ENCODE measurements at regions not wholly inside any gene's neighbourhood (a gene's known extent, or its start where the extent isn't known, plus 50 kb on each side); places are given as distances from the start of the nearest gene placed in this dataset.
"Not testable (repeated sequence)": the region's sequence is repeated elsewhere in the genome, so short reads cannot be mapped to it uniquely, and the experiment has no call there.

GRCh38 chr6:140493470-140493869 lies 1119.0 kb upstream of the CITED2 start:
- not testable (repeated sequence) for H3K4me1 ChIP-seq (ENCODE audit: control insufficient read depth, insufficient read depth, low read length, poor library complexity, severe bottlenecking); H3K4me3 ChIP-seq (ENCODE audit: insufficient read depth, low read depth, low read length, poor library complexity, severe bottlenecking); H3K27me3 ChIP-seq (replicated peaks; ENCODE audit: control insufficient read depth, insufficient read depth, low read length, poor library complexity, severe bottlenecking); DNase-seq; H3K27ac ChIP-seq (ENCODE audit: insufficient read depth, low read length, poor library complexity, severe bottlenecking); H3K9me3 ChIP-seq (ENCODE audit: control insufficient read depth, low read length); H3K36me3 ChIP-seq (ENCODE audit: control insufficient read depth, insufficient read depth, low read length)

- Histone ChIP-seq H3K4me1 (ENCODE audit: control insufficient read depth, insufficient read depth, low read length, poor library complexity, severe bottlenecking) (no peaks in the 10 kb centered on the region), H3K27ac (ENCODE audit: insufficient read depth, low read length, poor library complexity, severe bottlenecking) (no peak overlapping the region), H3K9me3 (ENCODE audit: control insufficient read depth, low read length) (no peaks in the 10 kb centered on the region), H3K4me3 (ENCODE audit: insufficient read depth, low read depth, low read length, poor library complexity, severe bottlenecking) (no peak overlapping the region), H3K27me3 (replicated peaks; ENCODE audit: control insufficient read depth, insufficient read depth, low read length, poor library complexity, severe bottlenecking) (no peaks in the 10 kb centered on the region), H3K36me3 (ENCODE audit: control insufficient read depth, insufficient read depth, low read length) (no peaks in the 10 kb centered on the region)
- DNase-seq: no peak
Measured at GRCh38 chr6:140490081-140490480, 1115.6 kb upstream of the CITED2 start.

- no peaks in the 10 kb centered on the region for H3K9me3 ChIP-seq (ENCODE audit: control insufficient read depth, low read length)
- no peaks in the 10 kb centered on the region for H3K36me3 ChIP-seq (ENCODE audit: control insufficient read depth, insufficient read depth, low read length)
- H3K4me1 ChIP-seq (ENCODE audit: control insufficient read depth, insufficient read depth, low read length, poor library complexity, severe bottlenecking): no peaks in the 10 kb centered on the region
- H3K27ac ChIP-seq (ENCODE audit: insufficient read depth, low read length, poor library complexity, severe bottlenecking): no peak overlapping the region
- DNase-seq: no peak
- H3K4me3 ChIP-seq (ENCODE audit: insufficient read depth, low read depth, low read length, poor library complexity, severe bottlenecking): no peak overlapping the region
- no peaks in the 10 kb centered on the region for H3K27me3 ChIP-seq (replicated peaks; ENCODE audit: control insufficient read depth, insufficient read depth, low read length, poor library complexity, severe bottlenecking)
Measured at GRCh38 chr6:140487586-140487985, 1113.1 kb upstream of the CITED2 start.

- no peaks in the 10 kb centered on the region for H3K27me3 ChIP-seq (replicated peaks; ENCODE audit: control insufficient read depth, insufficient read depth, low read length, poor library complexity, severe bottlenecking)
- no peak for DNase-seq
- H3K27ac ChIP-seq (ENCODE audit: insufficient read depth, low read length, poor library complexity, severe bottlenecking): no peak overlapping the region
- H3K4me3 ChIP-seq (ENCODE audit: insufficient read depth, low read depth, low read length, poor library complexity, severe bottlenecking): no peak overlapping the region
- no peaks in the 10 kb centered on the region for H3K4me1 ChIP-seq (ENCODE audit: control insufficient read depth, insufficient read depth, low read length, poor library complexity, severe bottlenecking)
- no peaks in the 10 kb centered on the region for H3K9me3 ChIP-seq (ENCODE audit: control insufficient read depth, low read length)
- no peaks in the 10 kb centered on the region for H3K36me3 ChIP-seq (ENCODE audit: control insufficient read depth, insufficient read depth, low read length)
Measured at GRCh38 chr6:140486450-140487361, 1112.3 kb upstream of the CITED2 start.

GRCh38 chr6:140485740-140486449 lies 1111.4 kb upstream of the CITED2 start:
- no peak for DNase-seq
- no peaks in the 10 kb centered on the region for H3K9me3 ChIP-seq (ENCODE audit: control insufficient read depth, low read length)
- H3K4me3 ChIP-seq (ENCODE audit: insufficient read depth, low read depth, low read length, poor library complexity, severe bottlenecking): no peak overlapping the region
- H3K27ac ChIP-seq (ENCODE audit: insufficient read depth, low read length, poor library complexity, severe bottlenecking): no peak overlapping the region
- H3K4me1 ChIP-seq (ENCODE audit: control insufficient read depth, insufficient read depth, low read length, poor library complexity, severe bottlenecking): no peaks in the 10 kb centered on the region
- no peaks in the 10 kb centered on the region for H3K36me3 ChIP-seq (ENCODE audit: control insufficient read depth, insufficient read depth, low read length)
- H3K27me3 ChIP-seq (replicated peaks; ENCODE audit: control insufficient read depth, insufficient read depth, low read length, poor library complexity, severe bottlenecking): no peaks in the 10 kb centered on the region

- no peaks in the 10 kb centered on the region for H3K27me3 ChIP-seq (replicated peaks; ENCODE audit: control insufficient read depth, insufficient read depth, low read length, poor library complexity, severe bottlenecking)
- H3K4me3 ChIP-seq (ENCODE audit: insufficient read depth, low read depth, low read length, poor library complexity, severe bottlenecking): no peak overlapping the region
- DNase-seq: no peak
- no peaks in the 10 kb centered on the region for H3K9me3 ChIP-seq (ENCODE audit: control insufficient read depth, low read length)
- H3K27ac ChIP-seq (ENCODE audit: insufficient read depth, low read length, poor library complexity, severe bottlenecking): no peak overlapping the region
- no peaks in the 10 kb centered on the region for H3K4me1 ChIP-seq (ENCODE audit: control insufficient read depth, insufficient read depth, low read length, poor library complexity, severe bottlenecking)
- no peaks in the 10 kb centered on the region for H3K36me3 ChIP-seq (ENCODE audit: control insufficient read depth, insufficient read depth, low read length)
Measured at GRCh38 chr6:140480852-140481251, 1106.4 kb upstream of the CITED2 start.

GRCh38 chr6:140478631-140479030 lies 1104.2 kb upstream of the CITED2 start:
- no peak for DNase-seq
- H3K4me3 ChIP-seq (ENCODE audit: insufficient read depth, low read depth, low read length, poor library complexity, severe bottlenecking): no peak overlapping the region
- no peaks in the 10 kb centered on the region for H3K4me1 ChIP-seq (ENCODE audit: control insufficient read depth, insufficient read depth, low read length, poor library complexity, severe bottlenecking)
- H3K9me3 ChIP-seq (ENCODE audit: control insufficient read depth, low read length): no peaks in the 10 kb centered on the region
- no peaks in the 10 kb centered on the region for H3K27me3 ChIP-seq (replicated peaks; ENCODE audit: control insufficient read depth, insufficient read depth, low read length, poor library complexity, severe bottlenecking)
- no peaks in the 10 kb centered on the region for H3K36me3 ChIP-seq (ENCODE audit: control insufficient read depth, insufficient read depth, low read length)
- H3K27ac ChIP-seq (ENCODE audit: insufficient read depth, low read length, poor library complexity, severe bottlenecking): no peak overlapping the region

- no peaks in the 10 kb centered on the region for H3K27me3 ChIP-seq (replicated peaks; ENCODE audit: control insufficient read depth, insufficient read depth, low read length, poor library complexity, severe bottlenecking)
- H3K36me3 ChIP-seq (ENCODE audit: control insufficient read depth, insufficient read depth, low read length): no peaks in the 10 kb centered on the region
- no peaks in the 10 kb centered on the region for H3K9me3 ChIP-seq (ENCODE audit: control insufficient read depth, low read length)
- no peak overlapping the region for H3K27ac ChIP-seq (ENCODE audit: insufficient read depth, low read length, poor library complexity, severe bottlenecking)
- H3K4me1 ChIP-seq (ENCODE audit: control insufficient read depth, insufficient read depth, low read length, poor library complexity, severe bottlenecking): no peaks in the 10 kb centered on the region
- no peak overlapping the region for H3K4me3 ChIP-seq (ENCODE audit: insufficient read depth, low read depth, low read length, poor library complexity, severe bottlenecking)
- DNase-seq: no peak
Measured at GRCh38 chr6:140475086-140475485, 1100.6 kb upstream of the CITED2 start.

GRCh38 chr6:140464720-140465119 lies 1090.3 kb upstream of the CITED2 start:
- Histone ChIP-seq H3K27me3 (replicated peaks; ENCODE audit: control insufficient read depth, insufficient read depth, low read length, poor library complexity, severe bottlenecking) (no peaks in the 10 kb centered on the region), H3K9me3 (ENCODE audit: control insufficient read depth, low read length) (no peaks in the 10 kb centered on the region), H3K36me3 (ENCODE audit: control insufficient read depth, insufficient read depth, low read length) (no peaks in the 10 kb centered on the region), H3K27ac (ENCODE audit: insufficient read depth, low read length, poor library complexity, severe bottlenecking) (no peak overlapping the region), H3K4me3 (ENCODE audit: insufficient read depth, low read depth, low read length, poor library complexity, severe bottlenecking) (no peak overlapping the region), H3K4me1 (ENCODE audit: control insufficient read depth, insufficient read depth, low read length, poor library complexity, severe bottlenecking) (no peaks in the 10 kb centered on the region)
- no peak for DNase-seq

GRCh38 chr6:140463312-140463710 lies 1088.9 kb upstream of the CITED2 start:
- Histone ChIP-seq H3K36me3 (ENCODE audit: control insufficient read depth, insufficient read depth, low read length) (no peaks in the 10 kb centered on the region), H3K4me3 (ENCODE audit: insufficient read depth, low read depth, low read length, poor library complexity, severe bottlenecking) (no peak overlapping the region), H3K4me1 (ENCODE audit: control insufficient read depth, insufficient read depth, low read length, poor library complexity, severe bottlenecking) (no peaks in the 10 kb centered on the region), H3K27me3 (replicated peaks; ENCODE audit: control insufficient read depth, insufficient read depth, low read length, poor library complexity, severe bottlenecking) (no peaks in the 10 kb centered on the region), H3K9me3 (ENCODE audit: control insufficient read depth, low read length) (no peaks in the 10 kb centered on the region), H3K27ac (ENCODE audit: insufficient read depth, low read length, poor library complexity, severe bottlenecking) (no peak overlapping the region)
- DNase-seq: no peak

Measured in effector memory CD4-positive, alpha-beta T cell (primary cell).